ENCODE measurements at regions not wholly inside any gene's neighbourhood (a gene's known extent, or its start where the extent isn't known, plus 50 kb on each side); places are given as distances from the start of the nearest gene placed in this dataset.
"Not testable (repeated sequence)": the region's sequence is repeated elsewhere in the genome, so short reads cannot be mapped to it uniquely, and the experiment has no call there.

DNA sequence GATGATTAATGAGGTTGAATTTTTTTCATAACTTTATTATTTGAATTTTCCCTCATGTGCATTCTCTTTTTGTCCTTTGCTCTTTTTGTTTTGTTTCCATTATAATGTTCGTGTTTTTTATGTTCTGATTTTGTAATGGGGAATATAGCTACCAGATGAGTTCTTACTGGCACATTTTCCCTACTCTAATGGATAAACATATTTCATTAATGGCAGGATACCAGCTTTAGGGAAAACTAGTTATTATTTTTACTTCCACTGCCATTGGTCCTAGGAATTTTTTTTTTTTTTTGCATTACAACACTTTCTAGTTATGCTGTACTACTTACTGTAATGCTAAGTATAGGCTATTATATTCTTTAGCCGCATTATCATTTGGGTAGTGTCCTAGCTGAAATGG, 286.3 kb downstream of the SPRY1 start (continued):
- TF ChIP-seq ZNF532 (CRISPR knock-in tag; IDR thresholded peaks at IDR 0.05; ENCODE audit: borderline replicate concordance) (no peak), E2F5 (CRISPR knock-in tag; IDR thresholded peaks at IDR 0.05) (no peak), ZBTB21 (CRISPR knock-in tag; IDR thresholded peaks at IDR 0.05; ENCODE audit: borderline replicate concordance) (no peak), JAZF1 (CRISPR knock-in tag; IDR thresholded peaks at IDR 0.05) (no peak), ZNF121 (CRISPR knock-in tag; IDR thresholded peaks at IDR 0.05) (no peak), RELA (CRISPR knock-in tag; IDR thresholded peaks at IDR 0.05; ENCODE audit: borderline replicate concordance) (no peak), PRRX2 (CRISPR knock-in tag; IDR thresholded peaks at IDR 0.05) (no peak), RORB (CRISPR knock-in tag; IDR thresholded peaks at IDR 0.05) (no peak)

DNA sequence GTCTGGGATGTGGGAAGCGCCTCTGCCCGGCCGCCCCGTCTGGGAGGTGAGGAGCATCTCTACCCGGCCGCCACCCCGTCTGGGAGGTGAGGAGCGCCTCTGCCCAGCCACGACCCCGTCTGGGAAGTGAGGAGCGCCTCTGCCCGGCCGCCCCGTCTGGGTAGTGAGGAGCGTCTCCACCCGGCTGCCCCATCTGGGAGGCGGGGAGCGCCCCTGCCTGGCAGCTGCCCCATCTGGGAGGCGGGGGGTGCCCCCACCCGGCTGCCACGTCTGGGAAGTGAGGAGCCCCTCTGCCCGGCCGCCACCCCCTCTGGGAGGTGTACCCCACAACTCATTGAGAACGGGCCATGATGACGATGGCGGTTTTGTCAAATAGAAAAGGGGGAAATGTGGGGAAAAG, 288.3 kb downstream of the SPRY1 start:
- ATAC-seq; H3K4me3 Mint-ChIP-seq; DNase-seq (ENCODE audit: low spot score); H3K27me3 Mint-ChIP-seq (ENCODE audit: low read depth); H3K4me1 Mint-ChIP-seq; CTCF ChIA-PET; H3K27ac Mint-ChIP-seq; POLR2A ChIA-PET: not testable (repeated sequence)
- H3K9me3 Mint-ChIP-seq = peaks cover 53% of the 10 kb centered on the region
- H3K36me3 Mint-ChIP-seq = peaks cover 47% of the 10 kb centered on the region

DNA sequence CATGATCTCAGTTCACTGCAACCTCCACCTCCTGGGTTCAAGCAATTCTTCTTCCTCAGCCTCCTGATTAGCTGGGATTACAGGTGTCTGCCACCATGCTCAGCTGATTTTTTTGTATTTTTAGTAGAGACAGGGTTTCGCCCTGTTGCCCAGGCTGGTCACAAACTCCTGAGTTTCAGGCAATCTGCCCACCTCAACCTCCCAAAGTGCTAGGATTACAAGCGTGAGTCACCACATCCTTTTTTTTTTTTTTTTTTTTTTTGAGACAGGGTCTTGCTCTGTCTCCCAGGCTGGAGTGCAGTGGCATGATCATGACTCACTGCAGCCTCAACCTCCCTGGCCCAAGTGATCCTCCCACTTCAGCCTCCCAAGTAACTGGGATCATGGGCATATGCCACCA, 298.9 kb downstream of the SPRY1 start:
- H3K4me3 Mint-ChIP-seq; DNase-seq (ENCODE audit: low spot score); H3K27me3 Mint-ChIP-seq (ENCODE audit: low read depth); H3K36me3 Mint-ChIP-seq; POLR2A ChIA-PET; ATAC-seq; H3K27ac Mint-ChIP-seq; H3K4me1 Mint-ChIP-seq: not testable (repeated sequence)
- CTCF ChIA-PET = interaction anchor here (0.7 kb wide), 1 partner anchor 514 kb away, joined by 3 read pairs; no protein-coding TSS in a partner anchor
- peaks cover 11% of the 10 kb centered on the region for H3K9me3 Mint-ChIP-seq

DNA sequence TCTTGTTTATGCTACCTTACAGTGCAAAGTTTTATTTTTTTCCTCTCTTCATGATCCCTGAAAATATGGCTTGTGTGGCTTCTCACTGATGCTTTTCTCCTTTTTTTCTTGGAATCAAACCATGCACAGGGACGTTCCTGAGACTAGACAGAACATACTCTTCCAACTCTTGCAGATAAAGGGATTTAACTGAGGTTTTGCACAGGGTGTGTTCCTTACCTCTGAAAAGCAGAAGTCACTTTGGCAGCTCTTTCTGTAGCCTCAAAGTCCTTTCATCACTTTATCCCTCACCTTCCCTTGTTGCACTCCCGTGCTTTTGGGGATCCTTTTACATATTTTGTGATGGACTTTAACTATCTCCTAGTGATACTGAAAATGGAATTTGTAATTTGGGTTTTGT, 300.1 kb downstream of the SPRY1 start:
- Mint-ChIP-seq H3K9me3 (peaks cover 5% of the 10 kb centered on the region; the same call in 1 of the 2 replicates), H3K36me3 (no peaks in the 10 kb centered on the region), H3K4me1 (no peaks in the 10 kb centered on the region), H3K27me3 (ENCODE audit: low read depth) (no peaks in the 10 kb centered on the region), H3K4me3 (no peak overlapping the region), H3K27ac (no peak overlapping the region)
- POLR2A ChIA-PET = no interaction called here
- CTCF ChIA-PET = no interaction called here
- DNase-seq (ENCODE audit: low spot score) = no peak
- ATAC-seq = no peak
- TF ChIP-seq ZNF121 (CRISPR knock-in tag; IDR thresholded peaks at IDR 0.05) = no peak
- no peak for TF ChIP-seq ZNF281 (CRISPR knock-in tag; IDR thresholded peaks at IDR 0.05)
- TF ChIP-seq, protein P1, sequence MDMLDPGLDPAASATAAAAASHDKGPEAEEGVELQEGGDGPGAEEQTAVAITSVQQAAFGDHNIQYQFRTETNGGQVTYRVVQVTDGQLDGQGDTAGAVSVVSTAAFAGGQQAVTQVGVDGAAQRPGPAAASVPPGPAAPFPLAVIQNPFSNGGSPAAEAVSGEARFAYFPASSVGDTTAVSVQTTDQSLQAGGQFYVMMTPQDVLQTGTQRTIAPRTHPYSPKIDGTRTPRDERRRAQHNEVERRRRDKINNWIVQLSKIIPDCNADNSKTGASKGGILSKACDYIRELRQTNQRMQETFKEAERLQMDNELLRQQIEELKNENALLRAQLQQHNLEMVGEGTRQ (CRISPR knock-in tag; IDR thresholded peaks at IDR 0.05) = no peak
- TF ChIP-seq TEAD4 (CRISPR knock-in tag; IDR thresholded peaks at IDR 0.05) = no peak
- no peak for TF ChIP-seq SOX15 (CRISPR knock-in tag; IDR thresholded peaks at IDR 0.05)
- TF ChIP-seq, protein P2, sequence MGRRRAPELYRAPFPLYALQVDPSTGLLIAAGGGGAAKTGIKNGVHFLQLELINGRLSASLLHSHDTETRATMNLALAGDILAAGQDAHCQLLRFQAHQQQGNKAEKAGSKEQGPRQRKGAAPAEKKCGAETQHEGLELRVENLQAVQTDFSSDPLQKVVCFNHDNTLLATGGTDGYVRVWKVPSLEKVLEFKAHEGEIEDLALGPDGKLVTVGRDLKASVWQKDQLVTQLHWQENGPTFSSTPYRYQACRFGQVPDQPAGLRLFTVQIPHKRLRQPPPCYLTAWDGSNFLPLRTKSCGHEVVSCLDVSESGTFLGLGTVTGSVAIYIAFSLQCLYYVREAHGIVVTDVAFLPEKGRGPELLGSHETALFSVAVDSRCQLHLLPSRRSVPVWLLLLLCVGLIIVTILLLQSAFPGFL (CRISPR knock-in tag; IDR thresholded peaks at IDR 0.05; ENCODE audit: borderline replicate concordance) = no peak
- no peak for TF ChIP-seq E2F5 (CRISPR knock-in tag; IDR thresholded peaks at IDR 0.05)
- TF ChIP-seq, protein P3, sequence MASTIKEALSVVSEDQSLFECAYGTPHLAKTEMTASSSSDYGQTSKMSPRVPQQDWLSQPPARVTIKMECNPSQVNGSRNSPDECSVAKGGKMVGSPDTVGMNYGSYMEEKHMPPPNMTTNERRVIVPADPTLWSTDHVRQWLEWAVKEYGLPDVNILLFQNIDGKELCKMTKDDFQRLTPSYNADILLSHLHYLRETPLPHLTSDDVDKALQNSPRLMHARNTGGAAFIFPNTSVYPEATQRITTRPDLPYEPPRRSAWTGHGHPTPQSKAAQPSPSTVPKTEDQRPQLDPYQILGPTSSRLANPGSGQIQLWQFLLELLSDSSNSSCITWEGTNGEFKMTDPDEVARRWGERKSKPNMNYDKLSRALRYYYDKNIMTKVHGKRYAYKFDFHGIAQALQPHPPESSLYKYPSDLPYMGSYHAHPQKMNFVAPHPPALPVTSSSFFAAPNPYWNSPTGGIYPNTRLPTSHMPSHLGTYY (CRISPR knock-in tag; IDR thresholded peaks at IDR 0.05) = no peak

Measured in WTC11 (cell line).